Neutrophil (primary cell): ENCODE measurements at regions not wholly inside any gene's neighbourhood (a gene's known extent, or its start where the extent isn't known, plus 50 kb on each side); places are given as distances from the start of the nearest gene placed in this dataset.

Experiments used
- H3K27ac ChIP-seq: fragments of 200-600 bp; sonication (generic); 2 replicates; pipeline ENCODE4 v1.5.1; 2016; ENCODE audit warnings: mild to moderate bottlenecking, moderate library complexity
- H3K27me3 ChIP-seq: fragments of 200-600 bp; sonication (generic); 2 replicates; pipeline ENCODE4 v1.6.0; 2016; ENCODE audit warnings: mild to moderate bottlenecking
- H3K36me3 ChIP-seq: fragments of 200-600 bp; sonication (generic); 2 replicates; pipeline ENCODE4 v1.5.1; 2017
- H3K4me1 ChIP-seq, 2 experiments: fragments of 200-600 bp in 1 of 2; sonication (generic) in 1 of 2; 1 replicate in 1 of 2; 2 replicates in 1 of 2; pipeline versions ENCODE4 v1.5.1 to v1.6.1; 2013 to 2016; ENCODE audit warnings: low read depth in 1 of 2, low read length in 1 of 2, mild to moderate bottlenecking in 1 of 2, moderate library complexity in 1 of 2; ENCODE audit not compliant: control insufficient read depth in 1 of 2, insufficient read depth in 1 of 2
- H3K4me3 ChIP-seq, 2 experiments: fragments of 200-600 bp in 1 of 2; sonication (generic) in 1 of 2; 1 replicate in 1 of 2; 2 replicates in 1 of 2; pipeline ENCODE4 v1.5.1; 2013 to 2016; ENCODE audit warnings: low read depth in 1 of 2, low read length in 1 of 2, mild to moderate bottlenecking in 1 of 2, moderate library complexity in 1 of 2
- H3K9me3 ChIP-seq: fragments of 200-600 bp; sonication (generic); 2 replicates; pipeline ENCODE4 v1.5.1; 2016
- CTCF ChIP-seq: fragments of 200-600 bp; sonication (generic); IDR thresholded peaks from 2 replicates; pipeline ENCODE4 v1.5.1; 2016; ENCODE audit warnings: antibody characterized with exemption

DNA sequence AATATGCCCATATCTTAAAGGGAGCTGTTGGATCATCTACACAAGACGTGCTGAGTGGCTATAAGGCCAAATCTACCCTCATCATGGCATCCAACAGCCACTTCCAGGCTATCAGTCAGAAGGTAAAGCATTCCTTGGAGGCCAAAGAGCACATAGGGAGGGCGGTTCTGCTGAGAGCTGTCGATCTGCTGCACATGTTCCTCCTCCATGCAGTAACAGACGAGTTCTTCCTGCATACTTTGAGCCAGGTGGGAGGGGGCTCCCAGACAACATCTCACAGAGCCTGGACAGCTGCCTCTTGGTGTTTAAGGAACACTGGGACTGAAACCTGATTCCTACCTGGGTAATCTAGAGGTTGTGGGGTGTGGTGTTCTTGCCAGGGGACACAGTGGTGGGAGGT, 93.3 kb upstream of the RAI14 start:
- H3K4me3 ChIP-seq, result no peak overlapping the region
- no peaks in the 10 kb centered on the region for H3K4me1 ChIP-seq

DNA sequence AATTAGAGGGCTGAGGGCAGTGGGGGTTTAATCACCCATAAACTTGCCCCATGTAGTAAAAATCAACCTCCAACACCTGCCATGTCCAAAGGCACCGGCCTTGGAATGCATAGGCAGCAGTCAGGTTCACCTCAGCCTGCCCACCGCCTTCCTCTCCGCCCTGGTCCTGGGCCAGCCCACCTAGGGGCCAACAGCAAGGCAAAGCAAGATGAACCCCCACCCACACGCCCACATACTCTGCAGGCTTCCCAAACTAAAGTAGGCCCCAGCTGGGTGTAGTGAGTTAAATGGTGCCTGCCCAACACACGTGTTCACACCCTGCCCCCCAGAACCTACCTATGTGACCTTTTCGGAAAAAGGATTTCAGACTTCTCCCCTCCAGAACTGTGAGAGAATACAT, 92.9 kb upstream of the RAI14 start:
- Histone ChIP-seq H3K27me3 (no peaks in the 10 kb centered on the region), H3K9me3 (no peaks in the 10 kb centered on the region), H3K36me3 (no peaks in the 10 kb centered on the region), H3K4me1 (no peaks in the 10 kb centered on the region), H3K4me3 (no peak overlapping the region), H3K27ac (no peak overlapping the region)
- no peak for TF ChIP-seq CTCF

More for the DNA sequence above, 93.3 kb upstream of the RAI14 start:
- Histone ChIP-seq H3K36me3 (no peaks in the 10 kb centered on the region), H3K9me3 (no peaks in the 10 kb centered on the region), H3K27me3 (no peaks in the 10 kb centered on the region), H3K27ac (no peak overlapping the region)
- TF ChIP-seq CTCF, result no peak

DNA sequence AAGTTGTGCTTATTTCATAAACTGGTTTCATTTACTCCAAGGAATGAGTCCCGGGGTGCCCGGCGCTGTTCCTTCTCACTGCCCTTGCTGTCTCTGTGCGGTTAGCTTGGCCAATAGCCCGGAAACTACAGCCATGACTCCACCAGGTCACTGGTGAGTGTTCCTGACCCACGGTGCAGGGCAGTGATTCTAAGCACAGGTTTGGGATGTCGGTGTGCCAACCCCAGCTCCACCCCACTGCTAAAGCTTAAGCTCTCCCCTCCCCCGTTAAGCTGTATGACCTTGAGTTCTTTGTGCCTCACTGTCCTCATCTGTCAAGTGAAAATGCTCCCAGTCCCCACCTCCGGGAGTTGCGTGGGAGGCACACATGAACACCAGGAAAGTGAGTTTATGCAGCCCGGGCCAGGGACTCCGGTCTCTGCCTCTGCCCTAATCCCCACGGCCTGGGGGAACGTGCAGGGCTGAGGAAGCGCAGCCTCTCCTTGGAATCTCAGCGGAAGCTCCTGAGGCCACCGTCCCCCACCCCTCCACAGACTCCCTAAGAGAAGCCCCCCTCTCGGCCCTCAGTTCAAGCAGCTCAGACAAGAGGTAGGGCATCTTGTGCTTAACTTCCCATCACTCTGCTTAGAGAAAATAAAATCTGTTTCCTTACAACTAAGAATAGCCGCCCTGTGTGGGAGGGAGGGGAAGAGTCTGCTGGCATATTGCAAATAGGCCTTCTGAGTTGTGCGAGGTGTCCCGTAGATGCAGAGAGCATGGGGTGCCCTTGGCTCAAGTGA, 92.0 kb upstream of the RAI14 start:
- TF ChIP-seq CTCF, result no peak
- no peaks in the 10 kb centered on the region for H3K9me3 ChIP-seq
- H3K27me3 ChIP-seq, result no peaks in the 10 kb centered on the region
- no peaks in the 10 kb centered on the region for H3K36me3 ChIP-seq
- H3K4me3 ChIP-seq, result no peak overlapping the region
- H3K27ac ChIP-seq, result no peak overlapping the region
- no peaks in the 10 kb centered on the region for H3K4me1 ChIP-seq

- TF ChIP-seq CTCF, result no peak
- H3K27me3 ChIP-seq, result no peaks in the 10 kb centered on the region
- H3K4me3 ChIP-seq, result no peak overlapping the region
- H3K4me1 ChIP-seq, result no peaks in the 10 kb centered on the region
- no peaks in the 10 kb centered on the region for H3K36me3 ChIP-seq
- H3K9me3 ChIP-seq, result no peaks in the 10 kb centered on the region
- H3K27ac ChIP-seq, result no peak overlapping the region
Observed at GRCh38 chr5:34564710-34565235, 91.4 kb upstream of the RAI14 start.

GRCh38 chr5:34570143-34570542, 86.0 kb upstream of the RAI14 start:
- no peak for TF ChIP-seq CTCF
- Histone ChIP-seq H3K4me3 (no peak overlapping the region), H3K36me3 (no peaks in the 10 kb centered on the region), H3K4me1 (no peaks in the 10 kb centered on the region), H3K27ac (no peak overlapping the region), H3K9me3 (no peaks in the 10 kb centered on the region), H3K27me3 (no peaks in the 10 kb centered on the region)
